OCI-LY7 (cell line): ENCODE measurements at regions not wholly inside any gene's neighbourhood (a gene's known extent, or its start where the extent isn't known, plus 50 kb on each side); places are given as distances from the start of the nearest gene placed in this dataset.

Experiments used
- CTCF ChIP-seq: fragments of 200-600 bp; sonication (generic); conservative IDR thresholded peaks from 2 replicates; pipeline ENCODE4 v1.5.1; 2014; ENCODE audit warnings: mild to moderate bottlenecking, antibody characterized with exemption, low read length, moderate library complexity, mixed read lengths
- EZH2phosphoT487 ChIP-seq: fragments of 200-600 bp; sonication (generic); IDR thresholded peaks from 2 replicates; pipeline ENCODE4 v1.6.1; 2018; ENCODE audit warnings: low read depth, borderline replicate concordance, mild to moderate bottlenecking, mixed run types, antibody characterized with exemption, low read length, moderate library complexity, mixed read lengths

DNA sequence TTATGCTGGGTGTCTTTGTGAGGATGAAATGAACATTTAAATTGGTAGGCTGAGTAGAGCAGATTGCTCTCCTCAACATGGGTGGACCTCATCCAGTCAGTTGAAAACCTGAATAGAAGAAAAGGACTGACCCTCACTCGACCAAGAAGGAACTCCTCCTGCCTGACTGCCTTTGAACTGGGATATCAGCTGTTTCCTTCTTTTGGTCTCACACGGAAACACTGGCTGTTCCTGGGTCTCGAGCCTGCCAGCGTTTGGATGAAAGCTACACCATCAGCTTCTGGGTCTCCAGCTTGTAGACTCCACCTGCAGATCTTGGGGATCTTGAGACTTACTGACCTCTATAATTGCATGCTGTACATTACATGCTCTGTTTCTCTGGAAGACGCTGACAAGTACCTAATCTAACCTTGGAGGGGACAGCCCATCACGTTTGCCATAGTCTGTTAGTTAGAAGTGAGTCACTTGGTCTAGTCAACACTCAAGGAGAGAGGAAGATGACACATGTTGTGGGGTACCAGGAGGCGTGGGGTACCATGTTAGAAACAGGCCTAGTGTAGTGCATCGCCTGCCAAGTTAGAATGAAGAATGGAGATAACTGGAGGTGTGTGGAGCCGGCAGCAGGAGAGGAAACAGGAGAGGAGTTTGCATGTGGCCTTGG lies 267.0 kb downstream of the MREG start:
- TF ChIP-seq CTCF (no peak), EZH2phosphoT487 (no peak)
